GM12875 (cell line): ENCODE measurements at regions not wholly inside any gene's neighbourhood (a gene's known extent, or its start where the extent isn't known, plus 50 kb on each side); places are given as distances from the start of the nearest gene placed in this dataset.

ENCODE experiments used
- H3K4me3 ChIP-seq: one replicate; pipeline ENCODE4 v1.5.1; 2011; ENCODE audit warnings: low read depth, low read length, control low read depth
- TF ChIP-seq, protein P1 (sequence below): IDR thresholded peaks from 2 replicates; pipeline ENCODE4 v1.5.1; 2011; ENCODE audit warnings: low read depth, mild to moderate bottlenecking, control low read depth, inconsistent platforms, low read length, moderate library complexity, borderline replicate concordance; ENCODE audit not compliant: insufficient read depth

DNA sequence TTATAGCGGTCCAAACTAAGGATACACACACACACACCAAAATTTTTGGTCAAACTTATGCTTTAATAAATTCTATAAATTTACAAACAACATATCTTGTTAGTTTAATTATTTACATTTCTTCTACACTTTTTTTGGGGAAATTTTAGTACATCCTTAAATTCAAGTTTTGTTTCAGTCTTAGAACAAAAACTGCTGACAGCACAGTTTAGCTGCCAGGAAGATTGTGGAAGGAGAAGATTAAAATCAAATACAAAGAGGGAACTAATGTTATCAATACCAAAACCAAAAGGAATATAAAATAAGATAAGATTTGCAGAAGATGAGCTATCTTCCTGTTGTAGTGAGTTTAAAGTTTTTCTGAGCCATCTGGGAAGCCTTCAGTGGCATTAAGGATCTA is 368.8 kb downstream of the AASDHPPT start:
- no peak overlapping the region for H3K4me3 ChIP-seq
- TF ChIP-seq, protein P1, sequence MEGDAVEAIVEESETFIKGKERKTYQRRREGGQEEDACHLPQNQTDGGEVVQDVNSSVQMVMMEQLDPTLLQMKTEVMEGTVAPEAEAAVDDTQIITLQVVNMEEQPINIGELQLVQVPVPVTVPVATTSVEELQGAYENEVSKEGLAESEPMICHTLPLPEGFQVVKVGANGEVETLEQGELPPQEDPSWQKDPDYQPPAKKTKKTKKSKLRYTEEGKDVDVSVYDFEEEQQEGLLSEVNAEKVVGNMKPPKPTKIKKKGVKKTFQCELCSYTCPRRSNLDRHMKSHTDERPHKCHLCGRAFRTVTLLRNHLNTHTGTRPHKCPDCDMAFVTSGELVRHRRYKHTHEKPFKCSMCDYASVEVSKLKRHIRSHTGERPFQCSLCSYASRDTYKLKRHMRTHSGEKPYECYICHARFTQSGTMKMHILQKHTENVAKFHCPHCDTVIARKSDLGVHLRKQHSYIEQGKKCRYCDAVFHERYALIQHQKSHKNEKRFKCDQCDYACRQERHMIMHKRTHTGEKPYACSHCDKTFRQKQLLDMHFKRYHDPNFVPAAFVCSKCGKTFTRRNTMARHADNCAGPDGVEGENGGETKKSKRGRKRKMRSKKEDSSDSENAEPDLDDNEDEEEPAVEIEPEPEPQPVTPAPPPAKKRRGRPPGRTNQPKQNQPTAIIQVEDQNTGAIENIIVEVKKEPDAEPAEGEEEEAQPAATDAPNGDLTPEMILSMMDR: no peak

- H3K4me3 ChIP-seq: no peak overlapping the region
- TF ChIP-seq, protein P1: no peak
These were observed 369.5 kb downstream of the AASDHPPT start for GRCh38 chr11:106446955-106447354.

- TF ChIP-seq, protein P1: no peak
- H3K4me3 ChIP-seq: no peak overlapping the region
These were observed 370.2 kb downstream of the AASDHPPT start for GRCh38 chr11:106447631-106448191.

DNA sequence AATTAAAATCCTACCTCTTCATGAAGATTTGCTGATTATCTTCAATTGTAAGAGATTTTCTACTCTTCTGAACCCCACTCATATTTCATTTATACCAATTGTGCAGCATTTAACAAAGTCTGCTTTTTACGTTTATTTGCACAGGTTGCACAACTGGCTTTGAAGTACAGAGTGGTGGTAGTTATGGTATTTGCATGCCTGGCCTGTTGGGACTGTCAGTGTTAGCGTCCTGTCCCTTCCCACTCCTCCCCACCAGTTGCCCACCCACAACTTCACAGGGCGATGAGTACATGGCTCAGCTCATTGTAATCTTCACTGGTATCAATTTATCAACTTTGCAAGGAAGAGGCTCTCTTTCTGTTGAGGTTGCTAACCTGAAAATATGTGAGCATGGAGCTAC is 372.3 kb downstream of the AASDHPPT start:
- TF ChIP-seq, protein P1: no peak
- no peak overlapping the region for H3K4me3 ChIP-seq

DNA sequence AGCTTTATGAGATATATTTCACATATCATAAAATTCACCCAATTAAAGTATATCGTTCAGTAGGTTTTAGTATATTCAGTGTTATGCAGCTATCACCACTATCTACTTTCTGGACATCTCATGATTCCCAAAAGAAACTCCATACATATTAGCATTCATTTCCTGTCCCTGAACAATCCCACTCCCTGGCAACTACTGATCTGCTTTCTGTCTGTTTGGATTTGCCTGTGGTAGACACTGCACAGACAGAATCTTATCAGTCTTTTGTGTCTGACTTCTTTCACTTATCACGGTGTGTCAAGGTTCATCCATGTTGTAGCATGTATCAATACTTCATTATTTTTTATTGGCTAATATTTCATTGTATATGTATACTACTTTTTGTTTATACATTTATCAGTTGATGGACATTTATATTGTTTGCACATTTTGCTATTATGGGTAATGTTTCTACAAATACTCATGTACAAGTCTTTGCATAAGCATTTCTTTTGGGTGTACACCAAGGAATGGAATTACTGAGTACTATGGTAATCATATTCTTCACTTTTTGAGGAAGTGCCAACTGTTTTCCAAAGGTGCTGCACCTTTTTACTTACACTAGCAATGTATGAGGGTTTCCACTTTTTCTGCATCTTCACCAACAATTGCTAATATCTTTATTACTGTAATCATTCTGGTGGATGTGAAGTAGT is 373.9 kb downstream of the AASDHPPT start:
- no peak overlapping the region for H3K4me3 ChIP-seq
- TF ChIP-seq, protein P1: no peak

- TF ChIP-seq, protein P1: no peak
- no peak overlapping the region for H3K4me3 ChIP-seq
These were observed 379.2 kb downstream of the AASDHPPT start for GRCh38 chr11:106456647-106457046.

DNA sequence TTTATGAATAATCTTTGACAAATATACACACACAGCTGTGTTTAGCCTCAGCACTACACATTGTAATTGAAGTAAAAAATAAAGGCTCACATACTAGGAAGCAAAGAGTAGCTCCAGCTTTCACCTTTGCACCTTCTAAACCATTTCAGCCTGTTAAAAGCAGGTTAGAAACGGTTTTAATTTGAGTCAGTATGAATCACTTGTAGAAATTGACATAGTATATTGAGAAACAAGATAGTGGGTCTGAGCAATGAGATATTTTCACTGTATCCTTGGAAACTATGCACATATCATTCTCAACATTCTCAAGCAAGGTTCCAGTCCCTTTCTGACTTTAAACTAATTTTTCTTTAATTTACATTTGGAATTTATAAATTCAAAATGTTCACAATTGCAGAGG is 380.3 kb downstream of the AASDHPPT start:
- H3K4me3 ChIP-seq: no peak overlapping the region
- TF ChIP-seq, protein P1: no peak
